Liver (tissue), 3 donors: ENCODE measurements at regions not wholly inside any gene's neighbourhood (a gene's known extent, or its start where the extent isn't known, plus 50 kb on each side); places are given as distances from the start of the nearest gene placed in this dataset.
"Not testable (repeated sequence)": the region's sequence is repeated elsewhere in the genome, so short reads cannot be mapped to it uniquely, and the experiment has no call there.

Experiments used
- CTCF ChIP-seq: fragments of 150-350 bp; IDR thresholded peaks from 2 replicates; pipeline ENCODE4 v1.5.1; 2017; ENCODE audit warnings: improper control_type of control experiment, low read depth, low read length; ENCODE audit not compliant: missing input control
- GABPA ChIP-seq, 2 donors: IDR thresholded peaks in 1 of 2; conservative IDR thresholded peaks in 1 of 2; 2 replicates each; pipeline ENCODE4 v1.6.1; 2016; ENCODE audit warnings: antibody characterized with exemption in 2 of 2, mild to moderate bottlenecking in 1 of 2, moderate library complexity in 1 of 2
- HNF4G ChIP-seq: IDR thresholded peaks from 2 replicates; pipeline ENCODE4 v1.6.1; 2016; ENCODE audit warnings: antibody characterized with exemption
- RAD21 ChIP-seq, 2 donors: IDR thresholded peaks; 2 replicates each; pipeline ENCODE4 v1.6.1; 2016; ENCODE audit warnings: antibody characterized with exemption in 2 of 2, mild to moderate bottlenecking in 2 of 2
- REST ChIP-seq: IDR thresholded peaks from 2 replicates; pipeline ENCODE4 v1.6.1; 2016; ENCODE audit warnings: antibody characterized with exemption, mild to moderate bottlenecking
- RXRA ChIP-seq, 2 donors: IDR thresholded peaks; 2 replicates each; pipeline ENCODE4 v1.6.1; 2017 to 2018; ENCODE audit warnings: antibody characterized with exemption in 2 of 2, mild to moderate bottlenecking in 1 of 2
- SP1 ChIP-seq: IDR thresholded peaks from 2 replicates; pipeline ENCODE4 v1.6.1; 2018; ENCODE audit warnings: antibody characterized with exemption, mild to moderate bottlenecking
- donor health status: healthy.
- donor health status: healthy.

- not testable (repeated sequence) for TF ChIP-seq CTCF; SP1; RXRA (IDR thresholded peaks at IDR 0.05); RAD21 (IDR thresholded peaks at IDR 0.05); GABPA (IDR thresholded peaks at IDR 0.05 in 1 of 2, conservative IDR thresholded peaks at IDR 0.05 in 1 of 2); HNF4G; REST
These were observed 116.9 kb upstream of the SMURF2 start for GRCh38 chr17:64779098-64779375.
